K562 (cell line): ENCODE measurements at regions not wholly inside any gene's neighbourhood (a gene's known extent, or its start where the extent isn't known, plus 50 kb on each side); places are given as distances from the start of the nearest gene placed in this dataset.

ENCODE experiments used
- ATAC-seq: fragments of 200-7000 bp; cut with Tn5 transposase; 3 replicates; pipeline ENCODE4 v1.9.1; 2020; ENCODE audit warnings: moderate library complexity
- BruUV-seq: library from RNA; stranded (reverse); fragments of 400-500 nt; replicated peaks from 2 replicates; lab custom pipeline; 2021; lab: Mats Ljungman, UMichigan
- CTCF ChIA-PET: fragments of 300-600 bp; formaldehyde crosslinking; extraction: SDS; loops from one replicate; lab custom pipeline; 2021; ENCODE audit warnings: low intra/inter-chr PET ratio; lab: Yijun Ruan, JAX
- POLR2A ChIA-PET: fragments of 300-600, 350-650 bp; sonication (Branson Sonifier 250); formaldehyde crosslinking; extraction: SDS; loops from one replicate; lab custom pipeline; 2021; ENCODE audit warnings: antibody characterized with exemption, inconsistent platforms; lab: Yijun Ruan, JAX
- DNase-seq, 4 experiments: peaks; one replicate each; pipeline versions ENCODE4 v3.0.0 to v3.0.0-alpha.2; 2011 to 2018; ENCODE audit warnings: low spot score in 3 of 4, mixed read lengths in 3 of 4; ENCODE audit errors: extremely low read depth in 1 of 4
- FAIRE-seq: peaks from 2 replicates; lab custom pipeline; 2011; peaks lifted over from hg19 to GRCh38; lab: Jason Lieb, UNC
- H2AFZ ChIP-seq: 2 replicates; pipeline ENCODE4 v1.6.0; 2011; ENCODE audit warnings: low read depth, low read length, control low read depth, inconsistent platforms
- H3K27ac ChIP-seq: fragments of 200-600 bp; 3 replicates; pipeline ENCODE4 v1.8.0; 2011; ENCODE audit warnings: low read depth, mild to moderate bottlenecking, control low read depth, inconsistent platforms, low read length, moderate library complexity, mixed read lengths; ENCODE audit errors: extremely low read depth
- H3K27me3 ChIP-seq, 2 experiments: fragments of 300-600 bp in 1 of 2; 2 replicates in 1 of 2; 3 replicates in 1 of 2; pipeline versions ENCODE4 v1.6.0 to v1.8.0; 2011; ENCODE audit warnings: inconsistent platforms in 2 of 2, low read length in 2 of 2, mild to moderate bottlenecking in 1 of 2, mixed read lengths in 1 of 2, moderate library complexity in 1 of 2; ENCODE audit not compliant: control insufficient read depth in 2 of 2, insufficient read depth in 2 of 2
- H3K36me3 ChIP-seq: fragments of 300-600 bp; 3 replicates; pipeline ENCODE4 v1.8.0; 2011; ENCODE audit warnings: mild to moderate bottlenecking, low read length, inconsistent platforms; ENCODE audit not compliant: control insufficient read depth, insufficient read depth
- H3K4me1 ChIP-seq, 2 experiments: fragments of 200-600 bp in 1 of 2; replicated peaks in 1 of 2; 2 replicates in 1 of 2; 3 replicates in 1 of 2; pipeline versions ENCODE4 v1.5.1 to v1.8.0; 2011; ENCODE audit warnings: inconsistent platforms in 2 of 2, low read length in 2 of 2, mild to moderate bottlenecking in 1 of 2, mixed read lengths in 1 of 2, moderate library complexity in 1 of 2; ENCODE audit not compliant: control insufficient read depth in 2 of 2, insufficient read depth in 2 of 2
- H3K4me2 ChIP-seq: 2 replicates; pipeline ENCODE4 v1.6.1; 2011; ENCODE audit warnings: low read length, control low read depth, inconsistent platforms, mixed read lengths; ENCODE audit not compliant: insufficient read depth
- H3K4me3 ChIP-seq: fragments of 200-600 bp; sonication (generic), shearing (Covaris generic); 2 replicates; pipeline ENCODE4 v1.5.1; 2016; ENCODE audit warnings: control low read depth, inconsistent platforms
- H3K79me2 ChIP-seq: fragments of 200-600 bp; 3 replicates; pipeline ENCODE4 v1.8.0; 2011; ENCODE audit warnings: low read length, inconsistent platforms; ENCODE audit not compliant: control insufficient read depth, insufficient read depth
- H3K9ac ChIP-seq, 2 experiments: 2 replicates each; pipeline versions ENCODE4 v1.6.0 to v1.6.1; 2011; ENCODE audit warnings: low read depth in 2 of 2, low read length in 2 of 2, control low read depth in 1 of 2, inconsistent platforms in 1 of 2, mild to moderate bottlenecking in 1 of 2, mixed read lengths in 1 of 2; ENCODE audit not compliant: insufficient read depth in 1 of 2
- H3K9me1 ChIP-seq: one replicate; pipeline ENCODE4 v1.6.0; 2011; ENCODE audit warnings: inconsistent platforms, mild to moderate bottlenecking, low read length, moderate library complexity; ENCODE audit not compliant: control insufficient read depth, insufficient read depth
- H3K9me3 ChIP-seq: replicated peaks from 2 replicates; pipeline ENCODE4 v1.5.1; 2011; ENCODE audit warnings: low read depth, low read length, inconsistent platforms; ENCODE audit not compliant: control insufficient read depth, insufficient read depth
- H4K20me1 ChIP-seq: replicated peaks from 2 replicates; pipeline ENCODE4 v1.6.1; 2011; ENCODE audit warnings: low read length, inconsistent platforms, mixed read lengths; ENCODE audit not compliant: control insufficient read depth, insufficient read depth
- CC2D1A ChIP-seq: fragments of 450-650 bp; IDR thresholded peaks from 2 replicates; pipeline ENCODE4 v1.6.1; 2017; ENCODE audit warnings: mild to moderate bottlenecking
- GABPB2 ChIP-seq: fragments of 250-450 bp; sonication (Bioruptor Pico); conservative IDR thresholded peaks from 2 replicates; pipeline ENCODE4 v1.5.1; 2021; ENCODE audit warnings: mild to moderate bottlenecking
- HMBOX1 ChIP-seq: sonication (generic); IDR thresholded peaks from 2 replicates; pipeline ENCODE4 v1.6.1; 2016
- KAT7 ChIP-seq: sonication (generic); formaldehyde crosslinking; IDR thresholded peaks from 2 replicates; pipeline ENCODE4 v1.8.0; 2022; ENCODE audit warnings: missing genetic modification reagents, mild to moderate bottlenecking, borderline replicate concordance
- KLF1 ChIP-seq: fragments of 450-650 bp; IDR thresholded peaks from 2 replicates; pipeline ENCODE4 v1.6.1; 2016; ENCODE audit warnings: missing genetic modification characterization, missing compliant biosample characterization
- KLF13 ChIP-seq: fragments of 450-650 bp; IDR thresholded peaks from 2 replicates; pipeline ENCODE4 v1.6.1; 2016; ENCODE audit warnings: missing genetic modification characterization, low read depth, mild to moderate bottlenecking, missing compliant biosample characterization, moderate library complexity, borderline replicate concordance
- ZFP1 ChIP-seq: fragments of 450-650 bp; formaldehyde crosslinking; IDR thresholded peaks from 2 replicates; pipeline ENCODE4 v1.4.0; 2020; ENCODE audit warnings: mild to moderate bottlenecking, mixed read lengths
- ZKSCAN8 ChIP-seq: fragments of 200-800 bp; sonication (Bioruptor generic); IDR thresholded peaks from 2 replicates; pipeline ENCODE4 v1.6.1; 2016; ENCODE audit warnings: missing genetic modification characterization, missing compliant biosample characterization
- ZSCAN29 ChIP-seq: fragments of 450-650 bp; IDR thresholded peaks from 2 replicates; pipeline ENCODE4 v1.6.1; 2017
- ZSCAN32 ChIP-seq: fragments of 450-650 bp; formaldehyde crosslinking; IDR thresholded peaks from 2 replicates; pipeline ENCODE4 v1.4.0; 2020; ENCODE audit warnings: mild to moderate bottlenecking, moderate library complexity
- WGBS: fragments of 100-300 bp; shearing (Covaris generic); methylation state at CpG from one replicate; pipeline ENCODE4 v1.1.6; 2016; ENCODE audit warnings: low coverage, mixed read lengths; ENCODE audit not compliant: insufficient coverage; ENCODE audit errors: missing lambda C conversion rate; 5-methylcytosine and 5-hydroxymethylcytosine counted together
- in situ Hi-C: fragments of 300-500 bp; cut with MboI; formaldehyde crosslinking; loops from 4 replicates; pipeline ENCODE4 v1.15.0; 2018; ENCODE audit warnings: inconsistent platforms, mixed read lengths
- intact Hi-C: fragments of 100-400 bp; cut with micrococcal nuclease; formaldehyde crosslinking; loops from 2 replicates; pipeline ENCODE4 v1.14.2; 2022

DNA sequence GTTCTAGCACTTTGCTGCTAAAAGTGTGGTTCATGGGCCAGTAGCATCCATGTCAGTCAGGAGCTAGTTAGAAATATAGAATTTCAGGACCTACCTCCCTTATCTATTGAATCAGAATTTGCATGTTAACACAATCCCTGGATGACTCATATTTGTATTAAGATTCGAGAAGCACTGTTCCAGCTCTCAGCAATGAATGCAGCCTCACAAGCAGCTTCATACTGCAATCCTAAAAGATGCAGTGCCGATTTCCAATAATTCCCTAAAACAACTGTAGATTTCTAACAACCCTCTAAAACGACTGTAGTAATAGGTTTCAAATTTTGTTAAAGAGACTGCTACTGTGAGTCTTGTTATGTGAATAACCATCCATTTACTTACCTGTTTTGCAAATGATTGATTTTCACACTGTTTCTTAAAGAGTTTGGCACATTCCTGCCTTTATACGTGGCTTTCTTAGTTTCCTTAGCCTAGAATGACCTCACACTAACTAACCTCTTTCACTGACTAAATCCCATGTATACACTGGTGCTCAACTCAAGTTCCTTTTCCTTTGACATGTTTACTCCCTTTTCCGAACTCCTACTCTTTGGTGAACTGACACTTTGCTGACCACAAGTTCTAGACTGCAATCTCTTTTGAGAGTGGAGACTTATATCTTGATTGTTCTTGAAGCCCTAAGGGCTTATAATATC lies 511.8 kb downstream of the METTL15 start:
- 0% methylated on average over 5 of the region's 5 CpGs for WGBS
- Histone ChIP-seq H3K79me2 (no peaks in the 10 kb centered on the region), H3K27ac (no peak overlapping the region), H3K36me3 (no peaks in the 10 kb centered on the region), H3K4me2 (no peak overlapping the region), H4K20me1 (no peaks in the 10 kb centered on the region), H3K27me3 (no peaks in the 10 kb centered on the region), H3K4me3 (no peak overlapping the region), H3K9me3 (no peaks in the 10 kb centered on the region), H3K4me1 (no peaks in the 10 kb centered on the region), H3K9ac (no peak overlapping the region), H3K9me1 (no peaks in the 10 kb centered on the region), H2AFZ (no peak overlapping the region)
- in situ Hi-C loops, result no loop called here
- ATAC-seq (no peak), FAIRE-seq (no peak), DNase-seq (no peak)
- TF ChIP-seq KLF1, result no peak
- no peak for TF ChIP-seq KLF13
- no peak for TF ChIP-seq ZKSCAN8 (CRISPR knock-in tag)
- no peak for TF ChIP-seq KAT7 (CRISPR knock-in tag)
- no peak for TF ChIP-seq GABPB2 (CRISPR knock-in tag)
- no peak for TF ChIP-seq CC2D1A
- no peak for TF ChIP-seq HMBOX1
- no peak for TF ChIP-seq ZFP1 (CRISPR knock-in tag)
- TF ChIP-seq ZSCAN32 (CRISPR knock-in tag), result no peak
- TF ChIP-seq ZSCAN29, result no peak
- CTCF ChIA-PET, result no interaction called here
- intact Hi-C loops, result no loop called here
- BruUV-seq, result no TSS peak
- POLR2A ChIA-PET, result no interaction called here
